Kidney (tissue), 13 donors: ENCODE measurements at regions not wholly inside any gene's neighbourhood (a gene's known extent, or its start where the extent isn't known, plus 50 kb on each side); places are given as distances from the start of the nearest gene placed in this dataset.

Experiments
- DNase-seq, 5 donors: peaks; one replicate each; pipeline ENCODE4 v3.0.0-alpha.2; 2013 to 2020
- FAIRE-seq: peaks from 2 replicates; lab custom pipeline; 2012; peaks lifted over from hg19 to GRCh38; lab: Jason Lieb, UNC
- H3K27ac ChIP-seq, 2 donors: one replicate each; pipeline ENCODE4 v1.7.0; 2013; ENCODE audit warnings: low read depth in 2 of 2, low read length in 2 of 2, inconsistent platforms in 1 of 2
- H3K27me3 ChIP-seq: one replicate; pipeline ENCODE4 v1.7.1; 2013; ENCODE audit warnings: low read length, inconsistent platforms; ENCODE audit not compliant: control insufficient read depth, insufficient read depth
- H3K36me3 ChIP-seq, 3 donors: one replicate each; pipeline versions ENCODE4 v1.7.0 to v1.7.1; 2013; ENCODE audit warnings: low read length in 3 of 3, control low read depth in 1 of 3, inconsistent platforms in 1 of 3; ENCODE audit not compliant: insufficient read depth in 3 of 3, control insufficient read depth in 2 of 3
- H3K4me1 ChIP-seq, 3 donors: one replicate each; pipeline versions ENCODE4 v1.7.0 to v1.7.1; 2013; ENCODE audit warnings: low read length in 3 of 3, inconsistent platforms in 1 of 3, low read depth in 1 of 3; ENCODE audit not compliant: control insufficient read depth in 2 of 3, insufficient read depth in 2 of 3
- H3K4me3 ChIP-seq, 3 donors: one replicate each; pipeline versions ENCODE4 v1.7.0 to v1.8.1; 2013; ENCODE audit warnings: low read length in 3 of 3, control low read depth in 1 of 3, inconsistent platforms in 1 of 3
- H3K9ac ChIP-seq, 3 donors: one replicate each; pipeline versions ENCODE4 v1.7.0 to v1.7.1; 2013; ENCODE audit warnings: low read length in 3 of 3, control low read depth in 1 of 3, inconsistent platforms in 1 of 3
- H3K9me3 ChIP-seq, 3 donors: one replicate each; pipeline versions ENCODE4 v1.7.0 to v1.7.1; 2013; ENCODE audit warnings: low read length in 3 of 3, control low read depth in 1 of 3, inconsistent platforms in 1 of 3; ENCODE audit not compliant: control insufficient read depth in 2 of 3, insufficient read depth in 1 of 3
- intact Hi-C: fragments of 100-400 bp; cut with DNase I; formaldehyde crosslinking; loops from one replicate; pipeline ENCODE4 v1.11.1; 2022
- TF ChIP-seq, protein P1 (sequence below): IDR thresholded peaks from 3 replicates; pipeline ENCODE4 v1.5.1; 2012; ENCODE audit warnings: mild to moderate bottlenecking, moderate library complexity, borderline replicate concordance; ENCODE audit not compliant: insufficient read depth; ENCODE audit errors: extremely low read depth
- donor health status: control.
- donor health status: control.
- donor health status: control.
- donor health status: control.
- donor health status: control.
- donor health status: DM: yes; HTN: yes; CAD: no.
- donor health status: Normal renal cell carcinoma (clear cell type).

DNA sequence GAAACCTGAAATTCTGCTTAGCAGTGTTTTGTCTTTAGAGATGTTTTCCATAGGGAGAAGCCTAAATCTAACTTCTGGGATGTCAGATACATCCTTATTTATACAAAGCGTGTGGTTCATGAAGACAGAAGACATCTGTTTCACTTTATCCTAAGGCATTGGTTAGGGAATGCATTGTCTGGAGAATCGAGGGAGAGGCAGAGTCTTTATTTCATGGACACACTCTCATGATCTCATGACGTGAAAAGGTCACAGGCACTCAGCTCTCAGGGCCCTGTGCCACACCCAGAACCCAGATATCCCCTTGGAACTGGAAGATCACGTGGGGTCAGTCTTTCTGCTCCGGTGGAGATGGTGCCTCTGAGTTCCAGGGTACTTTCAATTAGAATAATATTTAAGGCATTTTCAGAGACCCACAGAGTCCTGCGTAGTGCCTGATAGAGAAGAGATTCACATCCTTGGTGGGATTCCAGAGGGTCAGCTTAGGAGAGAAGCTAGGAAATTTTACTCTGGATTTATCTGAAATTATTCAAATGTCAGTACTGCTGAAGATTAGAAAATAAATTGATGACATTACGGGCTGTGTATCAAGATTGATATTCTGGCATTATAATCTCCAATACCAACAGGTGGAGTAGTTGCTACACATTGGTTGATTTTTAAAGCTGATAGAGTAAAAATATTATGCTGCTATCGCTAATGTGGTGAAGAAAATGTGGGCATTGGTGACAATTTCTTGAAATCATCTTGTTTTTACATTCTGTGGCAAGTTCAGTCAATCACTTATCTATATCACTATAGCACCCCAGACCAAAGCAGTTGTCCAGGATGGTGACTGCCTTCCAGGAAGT, 378.3 kb downstream of the MTRR start:
- H3K9me3 ChIP-seq = no peaks in the 10 kb centered on the region
- intact Hi-C loops = no loop called here
- no peaks in the 10 kb centered on the region for H3K4me1 ChIP-seq
- H3K4me3 ChIP-seq = no peak overlapping the region
- DNase-seq (no peak), FAIRE-seq (no peak)
- TF ChIP-seq, protein P1, sequence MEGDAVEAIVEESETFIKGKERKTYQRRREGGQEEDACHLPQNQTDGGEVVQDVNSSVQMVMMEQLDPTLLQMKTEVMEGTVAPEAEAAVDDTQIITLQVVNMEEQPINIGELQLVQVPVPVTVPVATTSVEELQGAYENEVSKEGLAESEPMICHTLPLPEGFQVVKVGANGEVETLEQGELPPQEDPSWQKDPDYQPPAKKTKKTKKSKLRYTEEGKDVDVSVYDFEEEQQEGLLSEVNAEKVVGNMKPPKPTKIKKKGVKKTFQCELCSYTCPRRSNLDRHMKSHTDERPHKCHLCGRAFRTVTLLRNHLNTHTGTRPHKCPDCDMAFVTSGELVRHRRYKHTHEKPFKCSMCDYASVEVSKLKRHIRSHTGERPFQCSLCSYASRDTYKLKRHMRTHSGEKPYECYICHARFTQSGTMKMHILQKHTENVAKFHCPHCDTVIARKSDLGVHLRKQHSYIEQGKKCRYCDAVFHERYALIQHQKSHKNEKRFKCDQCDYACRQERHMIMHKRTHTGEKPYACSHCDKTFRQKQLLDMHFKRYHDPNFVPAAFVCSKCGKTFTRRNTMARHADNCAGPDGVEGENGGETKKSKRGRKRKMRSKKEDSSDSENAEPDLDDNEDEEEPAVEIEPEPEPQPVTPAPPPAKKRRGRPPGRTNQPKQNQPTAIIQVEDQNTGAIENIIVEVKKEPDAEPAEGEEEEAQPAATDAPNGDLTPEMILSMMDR = no peak
- H3K27me3 ChIP-seq = no peaks in the 10 kb centered on the region
- no peak overlapping the region for H3K9ac ChIP-seq
- H3K36me3 ChIP-seq = no peaks in the 10 kb centered on the region
- H3K27ac ChIP-seq = no peak overlapping the region

DNA sequence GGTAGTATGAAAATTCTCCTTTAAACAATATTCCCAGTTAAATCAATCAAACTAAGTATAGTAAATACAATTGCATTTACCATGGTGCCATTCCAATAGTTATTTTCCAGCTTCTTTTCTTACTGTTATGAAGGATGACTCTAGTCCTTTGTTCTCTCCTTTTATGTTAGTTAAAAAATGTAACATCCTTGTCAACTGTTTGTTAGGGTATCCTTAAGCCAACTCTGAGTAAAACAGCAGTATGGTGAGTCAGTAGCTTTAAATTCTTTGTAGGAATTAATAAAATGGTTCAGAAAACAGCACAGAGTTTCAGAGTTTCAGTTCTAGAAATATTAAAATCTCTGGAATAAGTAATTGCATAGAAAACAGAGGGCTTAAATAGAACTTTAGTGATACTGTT, 384.4 kb downstream of the MTRR start:
- intact Hi-C loops = no loop called here
- no peaks in the 10 kb centered on the region for H3K4me1 ChIP-seq
- no peak overlapping the region for H3K27ac ChIP-seq
- DNase-seq (no peak), FAIRE-seq (no peak)
- H3K9me3 ChIP-seq = no peaks in the 10 kb centered on the region
- H3K9ac ChIP-seq = no peak overlapping the region
- TF ChIP-seq, protein P1 = no peak
- H3K27me3 ChIP-seq = no peaks in the 10 kb centered on the region
- H3K36me3 ChIP-seq = no peaks in the 10 kb centered on the region
- H3K4me3 ChIP-seq = no peak overlapping the region

DNA sequence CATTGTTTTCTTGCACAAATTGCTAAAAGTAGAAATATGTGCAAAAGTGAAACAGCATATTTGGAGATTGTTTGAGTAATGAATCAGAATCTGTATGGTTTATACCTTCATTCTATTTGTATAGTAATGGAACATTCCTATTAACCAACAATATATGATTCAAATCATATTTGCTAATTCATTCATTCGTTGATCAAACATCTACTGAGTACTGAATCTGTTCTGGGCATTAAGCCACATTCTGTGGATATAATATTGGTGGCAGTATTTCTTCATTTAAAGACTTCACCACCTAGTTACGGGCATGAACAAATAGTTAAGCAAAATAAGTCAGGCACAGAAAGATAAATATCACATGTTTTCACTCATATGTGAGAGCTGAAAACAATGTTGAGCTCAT, 385.7 kb downstream of the MTRR start:
- H3K4me3 ChIP-seq = no peak overlapping the region
- no peaks in the 10 kb centered on the region for H3K4me1 ChIP-seq
- TF ChIP-seq, protein P1 = no peak
- no peaks in the 10 kb centered on the region for H3K36me3 ChIP-seq
- DNase-seq (no peak), FAIRE-seq (no peak)
- H3K9me3 ChIP-seq = no peaks in the 10 kb centered on the region
- intact Hi-C loops = no loop called here
- H3K9ac ChIP-seq = no peak overlapping the region
- no peak overlapping the region for H3K27ac ChIP-seq
- no peaks in the 10 kb centered on the region for H3K27me3 ChIP-seq
